Hematopoietic multipotent progenitor cell treated with erythropoietin and hydrocortisone succinate and interleukin-3 and kit ligand, for 8 days (in vitro differentiated cells): ENCODE measurements at regions not wholly inside any gene's neighbourhood (a gene's known extent, or its start where the extent isn't known, plus 50 kb on each side); places are given as distances from the start of the nearest gene placed in this dataset.

ENCODE experiments used
- DNase-seq: peaks from one replicate; pipeline ENCODE4 v3.0.0-alpha.2; 2015

DNA sequence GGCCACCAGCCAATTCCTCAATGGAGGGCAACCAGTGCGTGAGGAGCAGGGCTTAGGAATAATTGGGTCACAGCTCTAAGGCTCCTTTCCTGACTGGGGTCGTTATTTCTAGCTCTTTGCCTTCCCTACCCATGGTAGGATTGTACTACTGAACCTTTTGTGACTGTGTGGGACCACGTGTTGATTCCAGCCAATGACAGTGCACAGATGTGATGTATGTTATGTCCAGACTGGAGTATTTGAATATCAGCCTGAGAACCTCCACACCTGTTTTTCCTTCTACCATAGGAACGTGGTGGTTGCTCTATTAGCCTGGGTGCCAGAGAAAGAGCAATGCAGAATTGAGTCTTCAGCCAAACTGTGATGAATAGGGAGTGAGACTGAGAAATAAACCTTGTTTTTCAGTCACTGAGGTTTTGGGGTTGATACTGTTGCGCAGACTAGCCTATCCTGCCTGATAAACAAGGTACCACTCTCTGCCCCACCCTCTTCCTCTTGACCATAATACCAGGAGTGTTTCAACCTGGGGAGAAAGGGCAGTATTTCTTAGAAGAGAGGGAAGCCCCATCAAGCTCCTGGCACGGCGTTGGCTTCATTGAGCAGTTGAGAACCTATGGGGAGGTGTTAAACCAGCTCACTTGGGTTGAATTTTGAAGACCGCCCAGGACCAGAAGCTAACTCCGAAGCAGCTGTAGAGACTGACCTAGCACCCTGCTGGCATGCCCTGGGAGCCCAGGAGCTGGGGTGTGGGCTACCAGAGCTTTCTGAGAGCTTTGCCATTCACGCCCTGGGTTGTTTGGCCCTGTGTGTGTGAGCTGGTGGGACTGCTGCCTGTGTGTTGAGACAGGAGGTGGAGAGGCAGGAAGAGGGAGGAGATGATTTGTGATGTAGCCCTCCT, 105.5 kb upstream of the BACH2 start:
- DNase-seq: no peak

DNA sequence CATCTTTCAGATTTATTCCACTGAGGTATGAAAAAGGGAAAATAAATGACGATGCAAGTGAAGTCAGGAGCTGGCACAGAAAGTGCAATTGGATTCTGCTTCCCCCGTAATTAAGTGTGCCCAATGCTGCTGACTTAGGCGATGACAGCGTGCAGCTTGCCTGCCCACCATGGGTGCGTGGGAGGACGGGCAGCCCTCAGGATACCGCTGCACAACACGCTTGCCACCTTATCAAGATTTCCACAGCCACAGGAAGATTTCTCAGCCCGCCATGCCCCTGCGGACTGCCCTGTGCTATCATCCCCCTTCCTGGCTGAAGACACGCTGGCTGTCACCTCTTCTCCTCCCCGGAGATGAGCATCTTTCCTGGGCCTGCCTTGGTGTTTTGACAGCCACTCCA, 103.3 kb upstream of the BACH2 start:
- peak; percentile 26 for DNase-seq

DNA sequence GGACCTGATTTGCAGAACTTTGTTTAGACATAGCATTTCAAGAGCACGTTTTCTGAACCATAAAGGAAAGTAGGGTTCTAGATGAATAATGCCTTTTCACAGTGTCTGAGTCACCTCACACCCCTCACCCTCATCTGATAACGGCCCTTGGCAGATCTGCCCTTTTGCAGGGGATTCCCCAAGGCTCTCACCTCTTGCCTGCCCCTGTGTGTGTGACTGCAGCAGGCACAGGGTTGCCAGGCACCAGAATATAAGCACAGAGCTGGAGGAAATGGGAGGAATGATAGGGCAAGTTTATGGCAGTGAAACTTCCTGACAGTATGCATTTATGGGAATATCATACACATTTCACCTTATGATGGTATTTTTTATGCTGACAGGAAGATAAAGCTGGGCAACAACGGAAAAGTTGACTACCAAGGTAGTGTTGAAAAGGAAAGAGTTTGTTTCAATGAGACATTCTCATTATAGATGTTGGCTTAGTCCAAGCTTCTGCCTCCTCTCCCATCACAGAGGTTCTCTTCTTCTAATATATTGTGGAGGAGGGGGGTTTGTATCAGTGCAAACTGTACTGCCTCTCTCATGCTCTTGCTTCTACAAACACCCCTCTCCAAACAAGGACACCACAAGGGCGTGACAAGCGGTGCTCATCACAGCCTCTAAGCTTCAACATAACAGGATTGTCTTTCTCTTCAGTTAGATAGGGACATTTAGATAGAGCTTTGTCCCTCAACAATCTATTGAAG, 101.5 kb upstream of the BACH2 start:
- peak; percentile 62 for DNase-seq

DNA sequence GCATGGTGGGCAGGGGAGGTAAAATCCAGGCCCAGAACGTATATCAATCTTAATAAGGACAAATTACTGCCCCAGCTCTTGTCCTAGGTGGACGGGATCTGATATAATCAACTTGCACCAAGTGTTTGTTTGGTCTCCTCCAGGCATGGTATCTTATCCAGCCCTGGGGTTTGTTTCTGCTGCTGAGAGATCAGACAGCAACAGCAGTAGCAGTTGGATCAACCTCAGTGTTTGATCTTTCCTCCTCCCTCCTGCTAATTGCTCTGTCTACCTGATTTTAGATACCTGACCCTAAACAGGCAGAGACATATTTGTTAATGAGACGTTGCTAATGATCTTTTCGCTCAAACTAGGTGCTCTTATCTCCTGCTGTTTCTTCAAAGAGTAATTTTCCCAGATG, 100.4 kb upstream of the BACH2 start:
- no peak for DNase-seq

DNA sequence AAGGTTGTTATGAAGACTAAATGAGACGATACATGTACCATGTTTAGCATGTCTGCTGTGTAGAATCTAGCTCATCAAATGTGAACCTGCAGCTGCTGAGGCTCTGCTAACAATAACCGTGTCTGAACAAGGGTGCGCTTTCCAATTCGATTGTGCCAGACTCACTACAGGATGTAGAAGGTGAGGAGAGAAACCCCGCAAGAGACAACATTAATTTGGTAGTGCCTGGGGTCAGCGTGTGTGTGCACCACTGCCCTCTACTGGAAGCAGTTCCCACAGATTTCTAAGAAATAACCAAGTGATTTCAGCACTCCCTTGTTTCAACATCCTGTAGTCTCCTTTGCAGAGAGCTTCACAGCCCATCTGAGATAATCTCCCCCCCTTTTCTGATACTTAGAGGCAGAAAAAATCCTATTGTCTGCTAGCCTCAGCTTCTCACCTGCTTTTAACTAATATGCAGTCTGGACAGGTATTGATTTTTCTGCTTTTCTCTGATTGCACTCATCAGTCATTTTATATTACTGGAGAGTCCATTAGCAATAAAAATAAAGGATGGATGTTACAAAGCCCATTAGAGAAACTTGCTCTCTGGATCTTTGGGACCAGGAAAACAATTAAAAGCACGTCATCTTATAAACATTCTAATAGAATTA, 96.7 kb upstream of the BACH2 start:
- peak; percentile 48 for DNase-seq

DNA sequence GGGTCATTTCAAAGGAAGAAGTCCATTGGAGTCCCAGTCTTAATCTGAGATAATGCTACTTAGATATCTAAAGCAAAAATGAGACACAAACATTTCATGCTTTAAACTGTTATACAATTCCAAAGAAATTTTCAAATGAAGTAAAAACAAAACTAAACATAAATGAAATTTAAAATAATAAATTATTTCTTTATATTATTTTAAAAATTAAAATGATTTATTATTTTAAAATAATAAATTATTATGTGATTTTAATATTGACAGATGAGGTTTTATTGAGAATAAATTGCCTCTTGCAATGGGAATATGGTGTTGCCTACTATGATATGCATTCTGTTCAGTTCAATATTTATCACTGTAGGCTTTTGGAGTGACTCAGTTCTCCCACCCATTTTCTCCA, 93.7 kb upstream of the BACH2 start:
- DNase-seq: no peak

DNA sequence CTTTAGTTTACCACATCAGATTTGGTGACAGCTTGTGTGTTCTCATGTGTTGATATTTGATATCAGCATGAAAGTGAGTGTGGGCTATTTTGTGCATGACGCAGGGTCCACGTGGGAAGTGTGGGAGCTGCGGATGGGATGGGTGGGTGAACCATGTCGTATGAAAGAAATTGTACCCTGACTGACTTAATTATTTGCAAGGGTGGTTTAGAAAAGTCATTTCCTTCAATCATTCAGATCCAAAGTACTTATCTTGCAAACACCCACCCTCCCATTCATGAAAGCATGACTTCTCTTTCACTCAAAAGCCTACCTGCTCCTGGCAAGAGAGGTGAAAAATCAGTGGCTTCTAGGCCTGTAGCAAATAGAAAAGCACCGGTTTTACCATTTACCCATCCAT, 91.8 kb upstream of the BACH2 start:
- no peak for DNase-seq

DNA sequence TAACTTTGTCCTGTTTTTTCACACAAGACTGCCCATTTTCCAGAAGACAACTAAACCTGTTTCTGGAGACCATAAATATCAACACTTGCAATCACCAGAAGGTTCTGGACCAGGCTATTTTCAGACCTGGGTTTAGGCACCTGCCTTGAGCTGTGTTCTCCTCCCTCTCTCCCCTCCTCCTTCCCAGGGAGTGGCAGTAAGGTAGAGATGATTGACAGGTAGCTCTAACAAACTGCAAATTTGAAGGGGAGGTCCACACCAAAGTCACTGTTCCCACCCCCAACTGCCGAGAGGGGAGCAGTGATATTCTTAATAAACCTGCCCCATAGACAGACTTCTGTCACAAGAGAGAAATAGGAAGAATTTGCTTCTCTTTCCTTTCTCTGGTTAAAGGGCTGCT, 91.2 kb upstream of the BACH2 start:
- DNase-seq: no peak

DNA sequence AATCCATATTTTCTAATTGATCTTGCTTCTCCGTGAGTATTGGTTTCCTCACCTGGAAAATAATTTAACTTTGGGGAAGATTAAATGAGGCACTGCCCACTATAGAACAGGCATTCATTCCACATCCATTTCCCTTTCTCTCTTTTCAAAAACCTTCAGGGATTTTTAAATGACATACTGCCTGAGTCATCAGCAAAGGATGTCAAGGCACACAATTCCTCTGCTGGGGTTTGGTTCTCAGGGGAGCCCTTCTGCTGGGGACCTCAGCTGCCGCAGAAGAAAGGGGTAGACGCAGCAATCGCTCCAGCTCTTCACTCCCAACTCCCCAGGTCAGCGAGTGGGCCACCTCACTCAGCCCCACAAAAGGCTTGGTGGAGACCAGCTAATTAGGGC, 90.7 kb upstream of the BACH2 start:
- DNase-seq: no peak

DNA sequence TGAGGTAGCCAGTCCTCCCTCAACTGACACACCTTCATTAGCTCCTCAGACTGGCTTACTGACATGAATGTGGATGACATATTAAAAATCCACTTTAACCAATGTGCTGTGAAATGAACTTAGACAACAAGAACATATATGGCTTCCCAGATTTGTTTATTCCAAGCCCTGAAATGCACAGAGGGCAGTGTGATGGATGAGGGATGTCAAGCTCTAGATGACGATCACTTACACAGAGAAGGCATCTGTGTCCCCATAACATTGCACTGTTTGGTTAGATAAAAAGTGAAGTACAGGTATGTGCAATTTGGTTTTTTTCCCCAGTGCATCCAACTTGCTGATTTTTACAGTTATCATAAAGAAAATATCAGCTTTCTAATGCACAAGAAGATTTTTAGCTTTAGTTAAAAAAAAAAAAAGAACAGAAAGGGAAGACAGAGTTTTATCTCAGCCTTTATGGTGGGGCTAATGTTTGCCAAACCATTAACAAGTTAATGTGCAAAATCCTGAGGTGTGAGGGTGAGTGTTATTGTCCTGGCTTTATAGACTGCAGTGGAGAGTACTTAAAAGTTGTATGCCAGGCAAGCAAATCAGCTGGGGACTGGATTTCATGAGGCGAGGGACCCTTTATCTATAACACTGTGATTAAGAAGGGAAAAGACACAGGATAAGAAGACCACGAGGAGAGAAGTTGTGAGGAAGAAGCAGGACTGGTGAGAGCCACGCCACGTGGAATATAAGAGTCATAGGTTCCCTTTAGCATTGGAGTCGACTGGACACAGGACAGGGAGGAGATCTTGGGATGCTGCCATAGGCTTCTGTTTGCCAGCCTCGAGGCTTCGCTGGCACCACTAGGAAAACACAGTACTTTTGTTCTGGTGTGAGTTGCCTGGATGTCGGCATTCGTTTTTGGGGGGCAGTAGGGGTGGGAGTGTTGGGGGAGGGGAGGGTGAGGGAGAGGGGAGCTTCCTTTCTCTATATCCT, 90.0 kb upstream of the BACH2 start:
- DNase-seq: no peak

DNA sequence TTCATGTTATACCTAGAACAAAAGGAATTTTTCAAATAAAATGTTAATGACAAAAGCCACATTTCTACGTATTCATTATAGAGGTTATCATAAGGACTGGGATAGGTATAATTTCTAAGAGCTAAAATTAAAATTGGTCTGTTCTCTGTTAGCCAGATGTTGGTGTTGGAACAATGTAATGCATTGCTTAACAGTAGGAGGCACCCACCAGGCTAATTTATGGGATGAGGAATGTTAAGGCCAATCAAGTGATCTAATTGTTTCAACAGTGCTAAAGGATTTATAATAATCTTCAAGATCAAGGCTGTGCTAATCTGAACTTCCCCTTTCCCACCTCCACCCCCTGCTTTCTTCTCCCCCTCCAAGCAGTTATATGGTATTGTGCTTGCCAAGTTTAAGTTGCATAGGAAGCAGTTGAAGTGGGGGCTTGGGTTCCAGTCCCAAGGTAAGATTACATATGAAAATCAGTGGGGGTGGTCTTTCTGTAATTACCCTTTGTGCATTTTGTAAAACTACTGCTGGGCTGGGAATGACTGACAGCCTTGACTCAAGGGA, 89.2 kb upstream of the BACH2 start:
- DNase-seq: no peak

DNA sequence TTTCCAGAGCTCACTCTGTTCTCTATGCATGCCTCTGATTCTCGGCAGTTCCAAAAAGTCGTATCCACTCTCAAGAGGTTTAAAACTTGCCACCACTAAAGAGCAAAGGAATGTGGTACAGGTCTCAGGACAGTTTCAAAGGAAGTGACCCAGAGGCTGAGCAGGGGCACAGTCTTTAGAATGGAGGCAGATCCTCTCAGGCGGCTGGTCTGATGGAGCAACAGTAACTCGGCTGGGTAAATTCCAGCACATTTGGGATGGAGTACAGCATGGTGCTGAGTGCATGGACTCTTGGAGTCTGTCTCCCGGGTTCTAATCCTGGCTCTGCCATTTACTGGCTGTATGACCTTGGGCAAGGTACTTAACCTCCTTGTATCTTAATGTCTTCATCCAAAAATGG, 88.1 kb upstream of the BACH2 start:
- DNase-seq: no peak

DNA sequence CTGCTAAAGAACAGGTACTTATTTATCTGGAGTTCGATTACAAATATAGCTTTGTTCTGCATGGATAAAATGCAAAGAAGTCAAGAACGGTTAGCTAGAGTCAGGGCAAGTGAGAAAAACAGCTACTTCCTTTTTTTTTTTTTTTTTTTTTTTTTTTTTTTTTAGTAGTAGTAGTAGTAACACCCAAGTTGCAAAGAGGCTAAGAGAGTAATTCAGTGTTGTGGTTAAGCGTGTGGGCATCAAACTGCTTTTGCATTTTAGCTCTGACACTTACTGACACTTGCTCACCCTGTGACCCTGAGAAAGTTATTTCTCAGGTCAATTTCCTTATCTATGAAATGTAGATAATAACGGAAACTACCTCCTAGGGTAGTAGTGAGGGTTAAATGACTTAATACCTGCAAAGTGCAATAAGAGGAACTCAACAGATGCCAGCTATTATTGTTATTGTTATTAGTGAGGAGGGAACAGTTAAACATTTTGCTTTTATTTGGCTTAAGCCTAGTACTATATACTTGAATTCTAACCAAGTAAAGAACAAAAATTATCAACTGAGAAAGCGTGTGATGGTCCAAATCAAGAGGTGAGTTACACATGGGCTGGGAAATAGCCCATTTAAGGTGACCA, 86.7 kb upstream of the BACH2 start:
- DNase-seq: no peak

DNA sequence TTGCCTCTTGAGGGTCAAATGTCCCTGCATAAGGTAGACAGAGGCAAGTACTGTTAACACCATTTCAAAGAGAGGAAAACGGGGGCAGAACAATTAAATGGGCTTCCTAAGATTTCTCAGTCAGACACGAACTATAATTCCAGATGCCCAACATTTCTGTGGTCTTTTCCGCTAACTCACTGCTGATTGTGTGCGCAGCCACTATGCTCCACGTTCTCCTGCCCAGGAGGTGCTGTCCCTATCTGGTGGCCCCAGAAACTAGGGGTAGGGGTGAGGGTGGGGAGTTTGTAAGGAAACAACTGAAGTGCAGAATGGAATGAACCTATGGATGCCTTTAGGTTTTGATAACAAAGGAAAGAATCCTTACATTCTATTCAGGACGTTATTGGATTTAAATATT, 86.1 kb upstream of the BACH2 start:
- DNase-seq: no peak

DNA sequence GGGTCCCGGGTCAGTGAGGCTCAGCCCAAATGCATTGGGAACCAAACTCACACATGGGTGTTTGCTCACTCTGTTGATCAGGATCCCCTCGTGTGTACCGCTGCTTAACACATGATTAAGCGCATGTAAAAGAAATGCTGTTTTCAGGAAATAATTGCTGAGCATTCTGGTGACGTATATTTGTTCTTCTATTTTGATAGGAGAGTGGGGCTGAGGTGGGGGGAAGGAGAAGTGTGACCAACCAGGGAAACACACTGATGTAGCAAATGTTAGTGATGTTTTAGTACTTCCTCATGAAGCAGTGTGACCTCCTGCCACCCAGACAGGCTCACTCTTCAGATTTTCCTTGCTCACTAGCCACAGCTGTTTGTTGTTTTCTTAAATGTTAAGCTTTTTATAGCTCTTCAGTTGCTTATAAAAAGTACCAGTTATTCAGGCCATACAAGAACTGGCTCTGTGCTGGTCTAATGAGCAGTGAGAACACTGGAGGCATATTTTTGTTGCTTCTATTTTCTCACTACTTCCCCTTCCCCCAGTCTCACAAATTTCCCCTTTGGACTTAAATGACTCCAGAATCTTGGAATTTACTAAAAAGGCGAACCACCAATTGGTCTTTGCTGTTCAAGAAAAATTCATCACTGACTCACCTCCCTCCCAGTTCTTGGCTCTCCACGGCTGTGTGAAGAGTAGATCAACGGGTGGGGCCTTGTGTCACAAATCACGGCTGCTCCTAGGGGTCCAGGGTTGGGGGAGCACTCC, 79.2 kb upstream of the BACH2 start:
- DNase-seq: no peak

DNA sequence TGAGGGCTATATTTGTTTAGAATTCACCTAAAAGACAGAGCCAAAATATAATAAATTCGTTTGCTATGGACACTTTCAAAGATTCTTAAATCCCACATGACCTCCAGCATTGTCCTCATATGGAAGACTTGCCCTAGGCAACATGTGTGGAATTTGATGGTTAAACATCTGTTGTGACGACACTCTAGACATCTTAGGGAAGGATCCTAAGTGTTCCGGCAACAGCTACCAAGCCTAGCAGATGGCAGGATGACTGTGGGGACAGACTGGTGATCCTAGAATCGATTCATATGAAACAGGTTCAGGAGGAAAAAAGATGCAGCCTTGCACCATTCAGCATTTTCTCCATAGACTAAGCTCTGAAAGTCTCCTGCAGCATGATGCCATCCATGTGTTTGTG, 77.6 kb upstream of the BACH2 start:
- no peak for DNase-seq

DNA sequence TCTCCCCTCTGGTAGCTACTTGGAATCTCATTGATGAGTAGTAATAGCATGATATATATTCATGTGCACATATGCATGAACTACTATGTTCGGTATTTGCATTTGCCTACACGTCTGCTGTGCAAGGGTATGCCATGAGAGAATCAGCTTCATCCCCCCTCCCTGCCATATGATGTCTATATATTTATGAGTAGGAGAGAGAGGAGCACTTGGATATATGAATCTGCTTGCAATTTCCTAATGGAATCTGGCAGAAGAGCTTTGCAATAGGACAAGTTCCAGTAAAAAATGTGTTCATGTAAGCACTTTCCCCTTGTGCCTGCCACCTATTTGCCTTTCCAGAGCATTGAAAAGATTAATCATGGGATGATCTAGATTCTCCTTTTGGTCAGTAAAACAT, 76.2 kb upstream of the BACH2 start:
- no peak for DNase-seq

DNA sequence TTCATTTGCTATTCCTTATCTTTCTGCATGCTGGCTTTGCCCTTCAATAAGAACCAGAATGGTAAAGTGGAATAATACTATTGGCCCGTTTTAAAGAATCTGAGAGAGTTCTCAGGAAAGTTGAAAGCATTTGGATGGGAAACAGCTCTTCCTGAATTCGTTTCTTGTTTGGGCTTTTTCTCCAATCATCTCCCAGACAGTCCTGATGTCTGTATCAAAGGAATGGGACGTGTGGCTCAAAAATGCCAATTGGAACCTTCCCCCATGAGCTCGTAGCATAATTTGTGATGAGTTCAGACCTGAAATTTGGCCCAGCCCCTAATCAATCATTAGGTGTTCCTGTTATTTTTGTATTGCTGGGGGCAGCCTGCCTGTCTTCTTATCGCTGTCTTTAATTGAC, 75.8 kb upstream of the BACH2 start:
- no peak for DNase-seq

DNA sequence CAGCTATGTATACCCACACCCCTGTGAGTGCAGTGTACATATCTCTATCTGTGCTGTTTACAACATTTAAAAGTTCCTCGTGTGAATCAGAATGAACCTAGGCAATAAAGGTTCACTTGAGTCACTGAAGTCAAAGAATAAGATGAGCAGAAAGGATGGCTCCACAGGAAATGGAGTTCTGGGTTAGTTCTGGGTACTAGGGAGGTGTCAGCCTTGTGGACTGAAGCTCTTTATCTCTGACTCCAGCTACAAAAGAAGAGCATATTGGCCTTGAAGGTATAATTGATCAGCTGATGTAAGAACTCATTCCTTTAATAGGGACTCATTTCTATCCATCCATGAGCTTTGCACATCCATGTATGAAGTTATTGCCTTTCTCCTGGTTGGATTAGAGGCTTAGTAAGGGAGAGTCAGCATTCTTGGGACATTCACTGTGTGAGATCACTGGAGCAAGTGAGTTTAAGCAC, 73.9 kb upstream of the BACH2 start:
- no peak for DNase-seq

DNA sequence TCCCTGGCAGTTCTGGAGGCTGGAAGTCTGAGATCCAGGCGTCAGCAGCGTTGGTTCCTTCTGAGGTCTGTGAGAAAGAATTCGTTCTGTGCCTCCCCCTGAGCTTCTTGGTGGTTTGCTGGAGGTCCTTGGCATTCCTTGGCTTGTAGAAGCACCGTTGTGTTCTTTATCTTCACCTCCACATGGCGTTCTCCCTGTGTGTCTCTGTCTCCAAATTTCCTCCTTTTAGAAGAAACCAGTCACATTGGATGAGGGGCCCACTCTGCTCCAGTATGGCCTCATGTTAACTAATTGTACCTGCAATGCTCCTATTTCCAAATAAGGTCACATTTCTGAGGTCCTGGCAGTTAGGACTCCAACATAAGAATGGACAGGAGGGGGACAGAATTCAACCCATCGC, 73.0 kb upstream of the BACH2 start:
- no peak for DNase-seq

DNA sequence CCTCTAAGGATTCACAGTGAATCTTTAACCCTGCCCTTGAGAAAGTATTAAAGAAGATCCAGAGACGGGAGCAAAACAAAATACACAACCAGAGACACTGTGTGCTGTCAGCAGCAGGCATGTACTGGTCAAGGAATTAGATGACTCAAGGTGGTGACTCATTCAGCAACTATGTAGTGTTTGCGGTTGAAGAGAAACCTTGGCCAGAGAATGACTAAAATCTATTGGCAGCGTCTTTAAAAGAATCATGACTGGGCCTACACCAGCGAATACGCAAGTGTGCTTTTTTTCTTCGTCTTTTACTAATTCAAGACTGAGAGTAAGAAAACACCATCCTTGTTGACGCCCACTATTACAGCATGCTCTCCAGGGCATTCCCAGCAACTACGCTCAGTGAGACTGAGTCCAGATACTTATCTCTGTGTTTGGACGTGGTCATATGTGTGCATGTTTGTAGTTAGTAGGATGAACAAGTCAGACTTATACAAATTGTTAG, 72.4 kb upstream of the BACH2 start:
- peak; percentile 43 for DNase-seq
